Left lung (tissue), 4 donors: ENCODE measurements at regions not wholly inside any gene's neighbourhood (a gene's known extent, or its start where the extent isn't known, plus 50 kb on each side); places are given as distances from the start of the nearest gene placed in this dataset.
A peak's percentile ranks its signal among the peaks of the same experiment; 100 is the strongest.

Experiments used
- ATAC-seq: fragments of 200-7000 bp; cut with Tn5 transposase; one replicate; pipeline ENCODE4 v1.9.1; 2020; ENCODE audit warnings: moderate library complexity
- DNase-seq, 4 donors: peaks; one replicate each; pipeline ENCODE4 v3.0.0-alpha.2; 2013 to 2020
- H3K27ac ChIP-seq, 2 donors: fragments of 200-600 bp; sonication (generic) in 1 of 2; one replicate each; pipeline versions ENCODE4 v1.5.0 to v1.8.0; 2020 to 2021
- H3K27me3 ChIP-seq, 2 donors: fragments of 200-600 bp; sonication (generic) in 1 of 2; one replicate each; pipeline versions ENCODE4 v1.5.0 to v1.8.0; 2020 to 2021
- H3K36me3 ChIP-seq, 2 donors: fragments of 200-600 bp; sonication (generic) in 1 of 2; one replicate each; pipeline versions ENCODE4 v1.5.0 to v1.8.0; 2020 to 2021
- H3K4me1 ChIP-seq, 2 donors: fragments of 200-600 bp; one replicate each; pipeline ENCODE4 v1.8.0; 2021
- H3K4me3 ChIP-seq, 2 donors: fragments of 200-600 bp; sonication (generic) in 1 of 2; one replicate each; pipeline versions ENCODE4 v1.5.0 to v1.8.0; 2020 to 2021; ENCODE audit warnings: mild to moderate bottlenecking in 1 of 2
- H3K9me3 ChIP-seq, 2 donors: fragments of 200-600 bp; sonication (generic) in 1 of 2; one replicate each; pipeline versions ENCODE4 v1.5.0 to v1.8.0; 2020 to 2021
- CTCF ChIP-seq, 2 donors: fragments of 200-600 bp; sonication (generic) in 1 of 2; IDR thresholded peaks; one replicate each; pipeline versions ENCODE4 v1.5.0 to v1.8.0; 2021; ENCODE audit warnings: antibody characterized with exemption in 2 of 2
- intact Hi-C, 2 donors: fragments of 100-400 bp; cut with DNase I; formaldehyde crosslinking; loops; one replicate each; pipeline versions ENCODE4 v1.11.2 to v1.14.2; 2022
- donor health status: DM: no; HTN: yes; CAD: no.
- donor health status: DM: no; HTN: no; CAD: no.

DNA sequence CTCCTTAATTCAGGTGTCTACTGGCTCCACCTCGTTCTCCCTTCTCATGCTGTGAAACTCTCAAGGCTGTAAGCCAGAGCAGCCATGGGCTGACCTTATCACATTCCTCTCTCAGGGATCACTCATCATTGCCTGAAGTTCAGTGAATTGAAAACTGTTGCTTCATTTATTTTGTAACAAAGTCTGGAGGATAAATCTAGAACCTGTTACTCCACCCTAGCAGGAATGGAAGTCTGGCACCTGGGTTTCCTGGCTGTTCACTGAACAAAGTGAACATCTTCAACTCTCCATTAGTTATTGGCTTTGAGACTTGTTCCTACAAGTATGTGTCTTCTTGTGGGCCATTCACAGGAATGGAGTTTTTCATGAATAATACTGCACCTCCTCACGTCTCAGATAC lies 584.1 kb downstream of the PTPRU start:
- H3K4me3 ChIP-seq, result no peak overlapping the region
- H3K27ac ChIP-seq, result no peak overlapping the region
- H3K27me3 ChIP-seq, result peaks cover 0 to 53% of the 10 kb centered on the region in 2 donors
- intact Hi-C loops, result no loop called here
- no peaks in the 10 kb centered on the region for H3K4me1 ChIP-seq
- no peak for TF ChIP-seq CTCF (IDR thresholded peaks at IDR 0.05)
- no peaks in the 10 kb centered on the region for H3K36me3 ChIP-seq
- DNase-seq, result no peak
- ATAC-seq, result no peak
- H3K9me3 ChIP-seq, result no peaks in the 10 kb centered on the region

- Histone ChIP-seq H3K27me3 (peaks cover 0 to 21% of the 10 kb centered on the region in 2 donors), H3K4me1 (no peaks in the 10 kb centered on the region), H3K36me3 (no peaks in the 10 kb centered on the region), H3K9me3 (no peaks in the 10 kb centered on the region), H3K4me3 (no peak overlapping the region), H3K27ac (no peak overlapping the region)
- intact Hi-C loops, result no loop called here
- ATAC-seq, result peak; percentile 58
- no peak for TF ChIP-seq CTCF (IDR thresholded peaks at IDR 0.05)
- DNase-seq, result no peak
Measured at GRCh38 chr1:29812408-29813135, 576.2 kb downstream of the PTPRU start.

DNA sequence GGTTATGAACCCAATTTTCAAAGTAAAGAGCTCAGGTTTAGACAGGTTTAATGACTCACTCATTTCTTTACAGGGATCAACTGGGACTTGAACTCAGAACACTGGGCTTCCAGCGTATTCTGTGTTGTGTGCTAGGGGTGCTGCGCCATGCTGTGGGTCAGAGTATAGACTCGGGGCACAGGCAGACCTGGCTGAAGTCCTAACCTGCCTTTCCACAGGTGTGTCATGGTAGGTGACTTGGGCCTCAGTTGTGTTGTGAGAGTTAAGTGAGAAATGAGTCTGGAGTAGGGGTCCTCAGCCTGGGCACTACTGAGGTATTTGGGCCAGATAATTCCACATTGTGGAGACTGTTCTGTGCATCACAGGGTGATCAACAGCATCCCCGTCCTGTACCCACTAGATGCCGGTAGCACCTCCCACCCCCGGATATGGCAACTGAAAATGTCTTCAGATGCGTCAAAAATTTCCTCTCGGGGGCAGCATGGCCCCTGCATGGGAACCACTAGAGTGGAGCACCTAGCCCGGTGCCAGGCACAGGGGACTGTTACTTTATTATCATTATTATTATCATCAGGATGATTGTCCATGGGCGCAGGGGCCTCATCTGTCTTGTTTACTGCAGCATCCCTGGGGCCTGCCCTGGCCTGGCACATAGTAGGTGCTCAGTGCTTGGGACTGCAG lies 575.5 kb downstream of the PTPRU start:
- no peak for DNase-seq
- H3K4me3 ChIP-seq, result no peak overlapping the region
- no peaks in the 10 kb centered on the region for H3K4me1 ChIP-seq
- no peaks in the 10 kb centered on the region for H3K36me3 ChIP-seq
- no peaks in the 10 kb centered on the region for H3K9me3 ChIP-seq
- no peak for ATAC-seq
- H3K27ac ChIP-seq, result no peak overlapping the region
- H3K27me3 ChIP-seq, result peaks cover 0 to 21% of the 10 kb centered on the region in 2 donors
- no peak for TF ChIP-seq CTCF (IDR thresholded peaks at IDR 0.05)
- intact Hi-C loops, result no loop called here

GRCh38 chr1:29811247-29811646 lies 574.9 kb downstream of the PTPRU start:
- intact Hi-C loops, result no loop called here

More at GRCh38 chr1:29811247-29811646, 574.9 kb downstream of the PTPRU start:
- no peak for TF ChIP-seq CTCF (IDR thresholded peaks at IDR 0.05)
- Histone ChIP-seq H3K36me3 (no peaks in the 10 kb centered on the region), H3K27ac (no peak overlapping the region), H3K27me3 (peaks cover 0 to 21% of the 10 kb centered on the region in 2 donors), H3K9me3 (no peaks in the 10 kb centered on the region), H3K4me1 (no peaks in the 10 kb centered on the region), H3K4me3 (no peak overlapping the region)
- DNase-seq, result no peak
- no peak for ATAC-seq
